PC-3 (cell line): ENCODE measurements at regions not wholly inside any gene's neighbourhood (a gene's known extent, or its start where the extent isn't known, plus 50 kb on each side); places are given as distances from the start of the nearest gene placed in this dataset.

ENCODE experiments used
- CTCF ChIP-seq: fragments of 300-600 bp; sonication (generic); conservative IDR thresholded peaks from 2 replicates; pipeline ENCODE4 v1.5.1; 2017; ENCODE audit warnings: antibody characterized with exemption, low read depth, mild to moderate bottlenecking, low read length
- EZH2 ChIP-seq: fragments of 300-600 bp; sonication (generic); IDR thresholded peaks from one replicate; pipeline ENCODE4 v1.6.1; 2017; ENCODE audit warnings: antibody characterized with exemption, mild to moderate bottlenecking, low read length; ENCODE audit not compliant: unreplicated experiment

- TF ChIP-seq CTCF (no peak), EZH2 (no peak)
These were observed 90.4 kb upstream of the ANKRD55 start for GRCh38 chr5:56323505-56323904.
